ENCODE measurements at regions not wholly inside any gene's neighbourhood (a gene's known extent, or its start where the extent isn't known, plus 50 kb on each side); places are given as distances from the start of the nearest gene placed in this dataset.

DNA sequence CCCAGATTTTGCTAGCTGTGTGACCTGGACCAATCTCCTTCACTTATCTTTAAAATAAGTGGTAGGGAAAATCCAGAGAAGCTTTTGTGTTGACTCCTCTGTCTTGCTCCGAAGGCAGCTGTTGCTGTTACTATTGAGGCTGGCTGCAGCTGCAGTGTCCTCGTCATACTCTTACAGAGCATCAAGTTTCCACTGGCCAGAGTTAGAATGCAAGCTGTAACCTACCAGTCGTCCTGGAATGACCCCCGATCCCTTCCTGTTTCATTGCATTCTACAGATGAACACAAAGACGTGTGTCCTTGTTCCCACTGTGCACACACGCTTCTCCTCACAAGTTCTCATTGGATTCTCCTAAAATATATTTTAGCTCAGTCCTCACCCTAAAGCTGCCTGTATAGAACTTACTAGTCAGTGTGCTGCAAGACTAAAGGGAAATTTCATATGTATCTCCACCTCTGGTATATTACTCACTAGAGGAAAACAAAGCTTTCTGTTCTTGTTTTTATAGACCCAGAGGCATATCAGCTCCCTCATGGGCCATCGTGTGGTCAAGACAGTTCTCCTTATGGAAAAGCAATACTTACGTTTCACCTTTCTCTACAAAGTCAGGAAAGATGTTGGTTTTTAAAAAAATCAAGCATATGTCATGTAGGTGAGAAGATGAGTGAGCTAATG, 589.8 kb downstream of the LMO7 start:
- TF ChIP-seq, protein P1, sequence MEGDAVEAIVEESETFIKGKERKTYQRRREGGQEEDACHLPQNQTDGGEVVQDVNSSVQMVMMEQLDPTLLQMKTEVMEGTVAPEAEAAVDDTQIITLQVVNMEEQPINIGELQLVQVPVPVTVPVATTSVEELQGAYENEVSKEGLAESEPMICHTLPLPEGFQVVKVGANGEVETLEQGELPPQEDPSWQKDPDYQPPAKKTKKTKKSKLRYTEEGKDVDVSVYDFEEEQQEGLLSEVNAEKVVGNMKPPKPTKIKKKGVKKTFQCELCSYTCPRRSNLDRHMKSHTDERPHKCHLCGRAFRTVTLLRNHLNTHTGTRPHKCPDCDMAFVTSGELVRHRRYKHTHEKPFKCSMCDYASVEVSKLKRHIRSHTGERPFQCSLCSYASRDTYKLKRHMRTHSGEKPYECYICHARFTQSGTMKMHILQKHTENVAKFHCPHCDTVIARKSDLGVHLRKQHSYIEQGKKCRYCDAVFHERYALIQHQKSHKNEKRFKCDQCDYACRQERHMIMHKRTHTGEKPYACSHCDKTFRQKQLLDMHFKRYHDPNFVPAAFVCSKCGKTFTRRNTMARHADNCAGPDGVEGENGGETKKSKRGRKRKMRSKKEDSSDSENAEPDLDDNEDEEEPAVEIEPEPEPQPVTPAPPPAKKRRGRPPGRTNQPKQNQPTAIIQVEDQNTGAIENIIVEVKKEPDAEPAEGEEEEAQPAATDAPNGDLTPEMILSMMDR (IDR thresholded peaks at IDR 0.05; ENCODE audit: insufficient read depth, low read length, poor library complexity, severe bottlenecking): no peak
- DNase-seq (ENCODE audit: low read depth): no peak
- H3K36me3 ChIP-seq (ENCODE audit: control insufficient read depth, insufficient read depth, low read length): no peaks in the 10 kb centered on the region
- no peaks in the 10 kb centered on the region for H3K27me3 ChIP-seq (ENCODE audit: control insufficient read depth, insufficient read depth, low read length)
- H3K4me3 ChIP-seq (ENCODE audit: low read depth, low read length): no peak overlapping the region

DNA sequence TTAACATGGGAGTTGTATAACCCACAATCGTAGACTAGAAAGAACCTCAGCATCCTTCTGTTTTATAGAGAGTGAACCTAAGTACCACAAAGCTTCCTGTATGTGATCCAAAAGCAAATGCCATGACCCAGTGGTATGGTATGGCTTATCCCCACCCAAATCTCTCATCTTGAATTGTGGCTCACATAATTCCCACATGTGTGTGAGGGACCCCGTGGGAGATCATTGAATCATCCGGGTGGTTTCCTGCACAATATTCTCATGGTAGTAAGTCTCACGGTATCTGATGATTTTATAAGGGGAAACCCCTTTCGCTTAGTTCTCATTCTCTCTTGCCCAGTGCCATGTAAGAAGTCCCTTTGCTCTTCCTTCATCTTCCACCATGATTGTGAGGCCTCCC, 587.9 kb downstream of the LMO7 start:
- H3K36me3 ChIP-seq (ENCODE audit: control insufficient read depth, insufficient read depth, low read length): no peaks in the 10 kb centered on the region
- TF ChIP-seq, protein P1 (IDR thresholded peaks at IDR 0.05; ENCODE audit: insufficient read depth, low read length, poor library complexity, severe bottlenecking): no peak
- no peaks in the 10 kb centered on the region for H3K27me3 ChIP-seq (ENCODE audit: control insufficient read depth, insufficient read depth, low read length)
- DNase-seq (ENCODE audit: low read depth): no peak
- H3K4me3 ChIP-seq (ENCODE audit: low read depth, low read length): no peak overlapping the region

DNA sequence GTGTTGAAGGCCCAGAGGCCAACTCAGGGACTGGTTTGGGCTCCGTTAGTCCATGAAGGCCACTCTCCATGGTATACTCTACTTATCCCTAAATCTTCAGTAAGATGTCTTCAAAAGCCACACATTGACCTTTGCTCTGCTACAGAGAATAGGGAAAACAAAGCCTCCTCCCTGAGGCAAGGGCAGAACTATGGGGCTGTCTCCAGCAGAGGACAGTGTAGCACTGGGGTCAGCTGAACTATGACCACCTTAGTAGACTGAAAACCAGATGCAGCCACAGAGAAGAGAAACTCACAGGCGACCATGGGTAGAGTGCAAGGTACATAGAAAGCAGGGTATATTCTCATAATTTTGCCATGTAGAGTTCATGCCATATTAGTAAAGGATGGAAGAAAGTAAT, 587.4 kb downstream of the LMO7 start:
- TF ChIP-seq, protein P1 (IDR thresholded peaks at IDR 0.05; ENCODE audit: insufficient read depth, low read length, poor library complexity, severe bottlenecking): no peak
- no peak for DNase-seq (ENCODE audit: low read depth)
- Histone ChIP-seq H3K4me3 (ENCODE audit: low read depth, low read length) (no peak overlapping the region), H3K27me3 (ENCODE audit: control insufficient read depth, insufficient read depth, low read length) (no peaks in the 10 kb centered on the region), H3K36me3 (ENCODE audit: control insufficient read depth, insufficient read depth, low read length) (no peaks in the 10 kb centered on the region)

DNA sequence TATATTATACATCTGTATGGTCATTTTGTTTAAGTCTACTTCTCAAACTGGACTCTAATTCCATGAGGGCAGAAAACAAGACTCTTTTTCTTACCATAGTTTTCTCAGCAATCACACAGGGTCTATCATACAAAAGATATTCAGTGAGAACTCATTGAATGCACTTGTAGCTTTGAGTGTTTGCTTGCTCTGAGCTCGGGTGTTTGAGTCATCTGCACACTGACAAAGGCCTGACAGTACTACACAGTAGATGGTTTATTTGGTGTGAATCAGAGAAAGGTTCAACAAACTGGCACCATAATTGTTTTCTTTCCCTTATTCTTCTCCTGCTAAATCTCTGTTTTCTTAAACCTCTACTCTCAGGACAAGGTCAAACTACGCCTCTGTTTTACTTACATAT, 586.4 kb downstream of the LMO7 start:
- H3K27me3 ChIP-seq (ENCODE audit: control insufficient read depth, insufficient read depth, low read length): no peaks in the 10 kb centered on the region
- no peak for DNase-seq (ENCODE audit: low read depth)
- H3K36me3 ChIP-seq (ENCODE audit: control insufficient read depth, insufficient read depth, low read length): no peaks in the 10 kb centered on the region
- H3K4me3 ChIP-seq (ENCODE audit: low read depth, low read length): no peak overlapping the region
- TF ChIP-seq, protein P1 (IDR thresholded peaks at IDR 0.05; ENCODE audit: insufficient read depth, low read length, poor library complexity, severe bottlenecking): no peak

DNA sequence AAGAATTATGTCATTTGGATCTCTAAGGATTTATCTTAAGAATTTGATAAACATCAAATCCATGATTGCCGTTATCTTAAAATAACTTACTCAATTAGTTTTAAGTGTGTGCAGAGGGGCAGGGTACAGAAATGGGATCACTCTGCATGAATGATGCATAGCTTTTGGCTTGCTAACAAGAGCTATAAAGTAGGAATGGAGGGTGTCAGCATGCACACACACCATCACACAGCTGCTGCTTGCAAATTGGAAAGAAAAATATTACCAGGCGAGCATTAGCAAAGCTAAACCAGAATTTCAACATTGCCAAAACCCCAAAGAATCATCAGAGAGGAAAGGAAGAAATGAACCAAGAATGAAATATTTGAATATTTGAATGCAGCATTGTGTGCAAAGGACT, 580.6 kb downstream of the LMO7 start:
- DNase-seq (ENCODE audit: low read depth): no peak

More for the DNA sequence above, 580.6 kb downstream of the LMO7 start:
- Histone ChIP-seq H3K4me3 (ENCODE audit: low read depth, low read length) (no peak overlapping the region), H3K27me3 (ENCODE audit: control insufficient read depth, insufficient read depth, low read length) (no peaks in the 10 kb centered on the region), H3K36me3 (ENCODE audit: control insufficient read depth, insufficient read depth, low read length) (no peaks in the 10 kb centered on the region)
- TF ChIP-seq, protein P1 (IDR thresholded peaks at IDR 0.05; ENCODE audit: insufficient read depth, low read length, poor library complexity, severe bottlenecking): no peak

All from kidney epithelial cell (primary cell).